ENCODE measurements at regions not wholly inside any gene's neighbourhood (a gene's known extent, or its start where the extent isn't known, plus 50 kb on each side); places are given as distances from the start of the nearest gene placed in this dataset.

DNA sequence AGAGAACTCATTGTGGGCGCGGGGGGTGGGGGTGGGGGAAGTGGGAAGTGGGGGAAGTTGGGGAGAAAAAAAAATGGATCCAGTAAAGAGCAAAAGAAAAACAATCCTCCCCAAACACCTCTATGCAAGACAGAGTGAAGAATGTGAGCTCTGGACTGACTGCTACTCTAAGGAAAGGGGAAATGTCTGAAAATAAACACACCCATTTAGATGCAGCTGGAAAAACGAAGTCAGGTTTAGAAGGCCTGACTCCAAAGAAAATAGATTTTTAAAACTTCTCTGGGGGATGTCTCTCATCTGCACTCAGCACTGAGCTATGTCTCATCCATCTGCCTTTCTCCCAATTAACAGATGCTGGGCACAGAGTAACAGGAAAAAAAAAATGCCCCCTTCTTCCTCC lies 904.4 kb downstream of the GALC start:
- TF ChIP-seq FOXP2 (optimal IDR thresholded peaks at IDR 0.05; ENCODE audit: borderline replicate concordance, extremely low read depth, extremely low read length, insufficient read depth) = no peak
- TF ChIP-seq, protein P1, sequence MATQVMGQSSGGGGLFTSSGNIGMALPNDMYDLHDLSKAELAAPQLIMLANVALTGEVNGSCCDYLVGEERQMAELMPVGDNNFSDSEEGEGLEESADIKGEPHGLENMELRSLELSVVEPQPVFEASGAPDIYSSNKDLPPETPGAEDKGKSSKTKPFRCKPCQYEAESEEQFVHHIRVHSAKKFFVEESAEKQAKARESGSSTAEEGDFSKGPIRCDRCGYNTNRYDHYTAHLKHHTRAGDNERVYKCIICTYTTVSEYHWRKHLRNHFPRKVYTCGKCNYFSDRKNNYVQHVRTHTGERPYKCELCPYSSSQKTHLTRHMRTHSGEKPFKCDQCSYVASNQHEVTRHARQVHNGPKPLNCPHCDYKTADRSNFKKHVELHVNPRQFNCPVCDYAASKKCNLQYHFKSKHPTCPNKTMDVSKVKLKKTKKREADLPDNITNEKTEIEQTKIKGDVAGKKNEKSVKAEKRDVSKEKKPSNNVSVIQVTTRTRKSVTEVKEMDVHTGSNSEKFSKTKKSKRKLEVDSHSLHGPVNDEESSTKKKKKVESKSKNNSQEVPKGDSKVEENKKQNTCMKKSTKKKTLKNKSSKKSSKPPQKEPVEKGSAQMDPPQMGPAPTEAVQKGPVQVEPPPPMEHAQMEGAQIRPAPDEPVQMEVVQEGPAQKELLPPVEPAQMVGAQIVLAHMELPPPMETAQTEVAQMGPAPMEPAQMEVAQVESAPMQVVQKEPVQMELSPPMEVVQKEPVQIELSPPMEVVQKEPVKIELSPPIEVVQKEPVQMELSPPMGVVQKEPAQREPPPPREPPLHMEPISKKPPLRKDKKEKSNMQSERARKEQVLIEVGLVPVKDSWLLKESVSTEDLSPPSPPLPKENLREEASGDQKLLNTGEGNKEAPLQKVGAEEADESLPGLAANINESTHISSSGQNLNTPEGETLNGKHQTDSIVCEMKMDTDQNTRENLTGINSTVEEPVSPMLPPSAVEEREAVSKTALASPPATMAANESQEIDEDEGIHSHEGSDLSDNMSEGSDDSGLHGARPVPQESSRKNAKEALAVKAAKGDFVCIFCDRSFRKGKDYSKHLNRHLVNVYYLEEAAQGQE (IDR thresholded peaks at IDR 0.05; ENCODE audit: insufficient read depth in 1 of 2, low read depth in 2 of 2, low read length in 2 of 2) = no peak
- TF ChIP-seq TAF1 (IDR thresholded peaks at IDR 0.05; ENCODE audit: borderline replicate concordance, insufficient read depth, low read length) = no peak
- TF ChIP-seq SIN3A (IDR thresholded peaks at IDR 0.05; ENCODE audit: borderline replicate concordance, insufficient read depth, low read length) = no peak
- no peak for TF ChIP-seq POLR2AphosphoS5 (IDR thresholded peaks at IDR 0.05; ENCODE audit: low read depth, low read length)

Measured in PFSK-1 (cell line).